ENCODE measurements at regions not wholly inside any gene's neighbourhood (a gene's known extent, or its start where the extent isn't known, plus 50 kb on each side); places are given as distances from the start of the nearest gene placed in this dataset.

DNA sequence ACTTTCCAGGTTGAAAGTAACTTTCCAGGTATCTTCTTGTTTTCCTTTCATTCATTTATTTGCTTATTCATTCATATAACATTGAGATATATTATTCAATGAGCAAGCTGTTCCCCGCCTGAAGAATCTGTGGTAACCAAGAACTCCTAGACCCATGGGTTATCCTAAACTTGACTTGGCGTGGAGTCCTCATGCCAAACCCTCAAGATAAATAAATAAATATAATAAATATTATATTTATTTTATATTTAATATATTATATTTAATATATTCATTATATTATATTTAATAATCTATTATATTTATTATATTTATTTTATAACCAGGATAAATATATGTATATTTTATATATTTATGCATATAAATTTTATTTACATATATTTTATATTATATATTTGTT, 674.8 kb downstream of the SUCLG1 start:
- TF ChIP-seq, protein P1, sequence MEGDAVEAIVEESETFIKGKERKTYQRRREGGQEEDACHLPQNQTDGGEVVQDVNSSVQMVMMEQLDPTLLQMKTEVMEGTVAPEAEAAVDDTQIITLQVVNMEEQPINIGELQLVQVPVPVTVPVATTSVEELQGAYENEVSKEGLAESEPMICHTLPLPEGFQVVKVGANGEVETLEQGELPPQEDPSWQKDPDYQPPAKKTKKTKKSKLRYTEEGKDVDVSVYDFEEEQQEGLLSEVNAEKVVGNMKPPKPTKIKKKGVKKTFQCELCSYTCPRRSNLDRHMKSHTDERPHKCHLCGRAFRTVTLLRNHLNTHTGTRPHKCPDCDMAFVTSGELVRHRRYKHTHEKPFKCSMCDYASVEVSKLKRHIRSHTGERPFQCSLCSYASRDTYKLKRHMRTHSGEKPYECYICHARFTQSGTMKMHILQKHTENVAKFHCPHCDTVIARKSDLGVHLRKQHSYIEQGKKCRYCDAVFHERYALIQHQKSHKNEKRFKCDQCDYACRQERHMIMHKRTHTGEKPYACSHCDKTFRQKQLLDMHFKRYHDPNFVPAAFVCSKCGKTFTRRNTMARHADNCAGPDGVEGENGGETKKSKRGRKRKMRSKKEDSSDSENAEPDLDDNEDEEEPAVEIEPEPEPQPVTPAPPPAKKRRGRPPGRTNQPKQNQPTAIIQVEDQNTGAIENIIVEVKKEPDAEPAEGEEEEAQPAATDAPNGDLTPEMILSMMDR (IDR thresholded peaks at IDR 0.05): no peak
- no peak for TF ChIP-seq POLR2A (IDR thresholded peaks at IDR 0.05)

Data from ovary (tissue), 3 donors.